CD4-positive, alpha-beta T cell treated with Interleukin-12 subunit alpha and Interleukin-12 subunit beta, for 1 hour (primary cell): ENCODE measurements at regions not wholly inside any gene's neighbourhood (a gene's known extent, or its start where the extent isn't known, plus 50 kb on each side); places are given as distances from the start of the nearest gene placed in this dataset.

ENCODE experiments used
- DNase-seq: peaks from one replicate; pipeline ENCODE4 v3.0.0-alpha.2; 2020

GRCh38 chr13:105334211-105334610 lies 1201.3 kb downstream of the EFNB2 start:
- no peak for DNase-seq

- DNase-seq, result no peak
These were observed 1202.0 kb downstream of the EFNB2 start for GRCh38 chr13:105333416-105333815.

DNA sequence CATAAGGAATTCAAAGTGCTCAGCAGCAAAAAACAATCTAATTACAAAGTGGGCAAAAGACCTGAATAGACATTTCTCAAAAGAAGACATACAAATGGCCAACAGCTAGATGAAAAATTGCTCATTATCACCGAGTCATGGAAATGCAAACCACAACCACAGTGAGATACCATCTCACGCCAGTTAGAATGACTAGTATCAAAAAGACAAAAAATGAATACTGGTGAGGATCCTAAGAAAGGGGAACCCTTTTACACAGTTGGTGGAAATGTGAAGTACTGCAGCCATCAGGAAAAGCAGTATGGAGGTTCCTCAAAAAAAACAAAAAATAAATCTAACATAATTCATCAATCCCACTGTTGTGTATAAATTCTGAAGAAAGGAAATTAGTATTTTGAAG lies 1206.1 kb downstream of the EFNB2 start:
- no peak for DNase-seq

GRCh38 chr13:105328212-105328611 lies 1207.2 kb downstream of the EFNB2 start:
- no peak for DNase-seq

- DNase-seq, result no peak
These were observed 1207.8 kb downstream of the EFNB2 start for GRCh38 chr13:105327581-105328126.

GRCh38 chr13:105319875-105320274 lies 1215.6 kb downstream of the EFNB2 start:
- no peak for DNase-seq

- DNase-seq, result no peak
These were observed 1218.7 kb downstream of the EFNB2 start for GRCh38 chr13:105316731-105317130.

GRCh38 chr13:105312906-105313305 lies 1222.6 kb downstream of the EFNB2 start:
- no peak for DNase-seq

DNA sequence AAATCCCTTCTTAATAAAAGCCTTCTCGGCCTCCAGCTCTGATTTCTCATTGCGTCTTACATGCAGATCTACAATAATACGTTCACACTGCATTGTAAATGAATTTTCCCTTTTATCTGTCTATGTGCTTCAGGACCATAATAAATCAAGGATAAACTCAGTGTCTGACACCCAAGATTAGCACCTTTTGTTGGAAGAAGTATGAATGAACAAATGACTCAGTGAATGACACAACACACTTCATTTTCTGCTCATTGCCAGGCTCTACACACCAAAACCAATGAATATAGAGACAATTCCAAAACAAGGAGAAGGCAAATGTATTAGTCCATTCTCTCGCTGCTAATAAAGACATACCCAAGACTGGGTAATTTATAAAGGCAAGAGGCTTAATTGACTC lies 1224.4 kb downstream of the EFNB2 start:
- no peak for DNase-seq

DNA sequence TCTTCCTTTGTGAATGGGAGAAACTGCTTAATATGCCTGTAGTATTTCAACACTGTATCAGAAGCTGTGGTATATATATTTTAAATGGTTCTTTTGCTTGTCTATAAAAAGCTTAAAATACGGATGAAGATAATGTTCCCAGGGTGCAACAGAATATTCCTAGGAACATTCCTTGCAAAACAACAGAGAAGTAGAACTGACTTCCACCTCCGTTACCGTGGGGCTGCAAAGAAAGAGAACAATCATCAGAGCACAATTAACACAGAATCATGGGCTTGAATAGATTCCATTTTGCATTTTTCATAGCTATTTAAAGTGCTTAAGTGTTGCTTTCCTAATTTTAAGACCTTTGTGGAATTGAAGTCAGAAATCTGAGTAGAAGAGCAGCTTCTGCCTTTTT lies 1227.7 kb downstream of the EFNB2 start:
- DNase-seq, result no peak

- no peak for DNase-seq
These were observed 1237.6 kb downstream of the EFNB2 start for GRCh38 chr13:105297839-105298238.

GRCh38 chr13:105291987-105292386 lies 1243.5 kb downstream of the EFNB2 start:
- DNase-seq, result no peak

GRCh38 chr13:105290596-105290995 lies 1244.9 kb downstream of the EFNB2 start:
- DNase-seq, result no peak

- DNase-seq, result no peak
These were observed 1249.9 kb downstream of the EFNB2 start for GRCh38 chr13:105285526-105285925.

GRCh38 chr13:105282406-105283285 lies 1252.8 kb downstream of the EFNB2 start:
- DNase-seq, result no peak

DNA sequence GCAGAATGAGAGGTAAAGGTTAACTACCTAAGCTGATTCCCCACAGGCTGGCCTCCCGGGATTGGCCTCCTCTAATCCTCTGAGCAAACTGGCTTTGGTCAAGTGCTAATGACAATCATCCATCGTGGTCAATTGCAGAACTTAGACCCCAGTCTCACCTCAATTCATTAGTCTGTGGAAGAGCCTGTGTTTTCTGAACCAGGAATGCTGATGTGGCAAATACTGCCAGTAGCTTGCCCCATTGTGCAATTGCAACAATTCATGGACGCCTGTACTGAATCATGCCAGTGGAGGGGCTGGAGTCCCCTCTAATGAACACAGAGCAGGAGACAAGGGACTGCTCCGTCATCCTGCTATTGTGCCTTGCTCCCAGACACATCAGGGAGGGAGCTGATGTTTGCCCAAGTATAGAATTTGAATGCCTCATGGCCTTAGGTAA lies 1256.5 kb downstream of the EFNB2 start:
- DNase-seq, result no peak

GRCh38 chr13:105276571-105276970 lies 1258.9 kb downstream of the EFNB2 start:
- DNase-seq, result no peak

DNA sequence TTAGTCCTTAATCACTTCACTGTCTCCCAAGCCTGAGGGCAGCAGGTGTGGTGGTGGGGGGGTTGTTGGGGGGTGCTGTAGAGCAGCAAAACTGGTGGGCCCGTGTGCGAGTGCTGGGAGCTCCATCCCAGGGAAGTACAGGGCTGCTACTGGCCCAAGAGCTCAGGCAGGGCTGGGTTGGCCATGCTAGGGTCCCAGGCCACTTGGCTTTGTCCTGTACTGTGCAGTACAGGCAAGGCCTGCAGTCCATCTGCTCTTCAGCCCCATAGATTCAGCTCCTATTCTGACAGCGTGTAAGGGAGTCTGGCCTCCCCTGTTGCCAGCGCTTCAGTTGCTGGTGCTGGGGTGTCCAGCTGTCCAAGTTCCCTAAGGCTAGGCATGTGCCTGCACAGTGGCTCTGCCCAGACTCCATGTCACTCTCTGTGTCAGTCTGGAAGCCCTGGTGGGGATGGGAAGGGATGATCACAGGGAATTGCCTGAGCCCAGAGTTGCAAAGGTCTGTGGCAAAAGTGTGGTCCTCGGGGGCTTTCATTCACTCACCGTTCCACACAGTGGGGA lies 1261.7 kb downstream of the EFNB2 start:
- DNase-seq, result no peak

DNA sequence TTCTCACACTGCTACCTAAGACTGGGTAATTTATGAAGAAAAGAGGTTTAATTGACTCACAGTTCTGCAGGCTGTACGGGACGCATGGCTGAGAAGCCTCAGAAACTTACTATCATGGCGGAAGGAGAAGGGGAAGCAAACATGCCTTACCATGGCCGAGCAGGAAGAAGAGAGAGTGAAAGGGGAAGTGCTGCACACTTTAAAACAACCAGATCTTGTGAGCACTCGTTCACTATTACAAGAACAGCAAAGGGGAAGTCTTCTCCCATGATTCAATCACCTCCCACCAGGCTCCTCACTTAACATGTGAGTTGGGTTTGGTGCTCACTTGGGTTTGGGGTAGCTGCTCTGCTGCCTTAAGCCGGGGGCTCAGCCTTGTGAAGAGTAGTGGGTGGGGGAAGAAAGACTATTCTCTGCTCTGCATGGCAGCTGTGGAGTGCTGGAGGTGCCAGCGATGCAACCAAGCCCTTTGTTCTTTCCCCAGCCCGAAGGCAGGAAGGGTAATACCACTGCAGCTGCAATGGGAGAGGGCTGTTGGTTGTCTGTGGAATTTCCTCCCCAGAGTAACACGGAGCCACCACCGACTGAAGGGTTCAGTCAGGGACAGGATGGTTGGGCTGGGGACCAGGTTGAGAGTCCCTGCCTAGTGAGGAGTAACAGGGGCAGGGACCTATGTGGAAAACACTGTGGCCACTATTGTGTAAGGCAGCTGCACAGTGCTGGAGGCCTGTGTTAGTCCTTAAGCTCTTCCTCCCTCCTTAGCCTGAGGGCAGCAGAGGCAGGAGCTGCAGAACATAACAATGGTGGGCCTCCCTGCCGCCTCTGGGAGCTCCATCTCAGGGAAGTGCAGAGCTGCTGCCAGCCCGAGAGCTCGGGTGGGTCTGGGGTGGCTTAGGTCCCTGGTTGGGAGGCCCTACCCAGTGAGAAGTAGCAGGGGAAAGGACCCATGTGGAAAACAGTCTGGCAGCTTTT lies 1262.5 kb downstream of the EFNB2 start:
- DNase-seq, result no peak

DNA sequence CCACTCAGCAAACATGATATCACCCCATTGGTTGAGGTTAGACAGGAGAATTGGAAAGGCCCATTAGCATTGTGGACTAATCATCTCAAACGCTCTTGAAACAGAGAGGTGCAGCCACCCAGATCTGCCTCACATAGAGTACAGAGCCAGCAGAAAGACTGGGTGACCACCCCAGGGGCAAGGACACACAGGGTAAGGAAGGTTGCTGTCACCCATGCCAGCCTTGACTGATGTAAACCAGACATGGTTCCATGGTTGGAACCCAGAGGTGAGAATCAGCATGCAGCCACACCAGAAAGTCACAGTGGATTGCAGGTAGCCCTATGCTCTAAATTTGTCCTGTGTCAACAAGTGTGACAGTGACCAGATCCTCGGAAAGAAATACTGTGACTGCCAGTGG lies 1268.8 kb downstream of the EFNB2 start:
- no peak for DNase-seq

GRCh38 chr13:105262579-105262978 lies 1272.9 kb downstream of the EFNB2 start:
- DNase-seq, result no peak

GRCh38 chr13:105259426-105259825 lies 1276.0 kb downstream of the EFNB2 start:
- DNase-seq, result no peak

DNA sequence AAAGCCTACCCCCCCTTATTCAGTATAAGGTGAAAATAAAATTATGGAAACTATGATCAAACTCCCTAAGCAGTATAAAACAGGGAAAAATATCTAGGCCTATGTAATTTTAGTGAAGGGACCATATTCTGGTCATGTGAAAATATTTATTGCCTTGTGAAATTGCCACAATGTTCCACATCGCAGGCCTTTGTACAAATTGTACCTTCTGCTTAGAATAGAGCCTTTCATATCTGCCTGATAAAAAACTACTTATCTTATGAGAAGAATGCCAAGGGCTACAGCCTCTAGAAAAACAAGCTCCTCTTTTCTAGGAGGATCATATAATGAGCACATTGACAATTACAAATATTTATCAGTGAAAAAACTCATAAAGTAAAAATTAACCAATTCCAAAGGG lies 1280.0 kb downstream of the EFNB2 start:
- no peak for DNase-seq
